ENCODE measurements at regions not wholly inside any gene's neighbourhood (a gene's known extent, or its start where the extent isn't known, plus 50 kb on each side); places are given as distances from the start of the nearest gene placed in this dataset.

- Histone ChIP-seq H3K79me2 (ENCODE audit: insufficient read depth, low read length) (no peaks in the 10 kb centered on the region), H3K4me1 (ENCODE audit: insufficient read depth, low read length) (no peaks in the 10 kb centered on the region), H3K4me3 (ENCODE audit: insufficient read depth, low read length) (no peak overlapping the region), H4K20me1 (ENCODE audit: insufficient read depth, low read length) (no peaks in the 10 kb centered on the region), H3K9me3 (ENCODE audit: low read depth, low read length) (no peaks in the 10 kb centered on the region), H2AFZ (ENCODE audit: low read length) (no peak overlapping the region), H3K27me3 (ENCODE audit: insufficient read depth, low read length) (no peaks in the 10 kb centered on the region), H3K4me2 (ENCODE audit: insufficient read depth, low read length) (no peak overlapping the region), H3K27ac (ENCODE audit: low read depth, low read length) (peak overlapping the region; percentile 56), H3K36me3 (ENCODE audit: insufficient read depth, low read length) (no peaks in the 10 kb centered on the region)
- no peak for DNase-seq (ENCODE audit: insufficient read length, low spot score, missing footprints)
- TF ChIP-seq CTCF (IDR thresholded peaks at IDR 0.05; ENCODE audit: extremely low read depth, low read depth, low read length) = no peak
Observed at GRCh38 chrX:63922221-63922620, 137.2 kb upstream of the ARHGEF9 start.

GRCh38 chrX:63920875-63921274, 135.9 kb upstream of the ARHGEF9 start:
- H3K36me3 ChIP-seq (ENCODE audit: insufficient read depth, low read length) = no peaks in the 10 kb centered on the region
- H3K9me3 ChIP-seq (ENCODE audit: low read depth, low read length) = no peaks in the 10 kb centered on the region
- no peaks in the 10 kb centered on the region for H4K20me1 ChIP-seq (ENCODE audit: insufficient read depth, low read length)
- no peak overlapping the region for H2AFZ ChIP-seq (ENCODE audit: low read length)
- peak overlapping the region; percentile 56 for H3K27ac ChIP-seq (ENCODE audit: low read depth, low read length)
- H3K4me3 ChIP-seq (ENCODE audit: insufficient read depth, low read length) = no peak overlapping the region
- no peaks in the 10 kb centered on the region for H3K4me1 ChIP-seq (ENCODE audit: insufficient read depth, low read length)
- DNase-seq (ENCODE audit: insufficient read length, low spot score, missing footprints) = no peak
- no peaks in the 10 kb centered on the region for H3K27me3 ChIP-seq (ENCODE audit: insufficient read depth, low read length)
- no peak overlapping the region for H3K4me2 ChIP-seq (ENCODE audit: insufficient read depth, low read length)
- no peaks in the 10 kb centered on the region for H3K79me2 ChIP-seq (ENCODE audit: insufficient read depth, low read length)
- no peak for TF ChIP-seq CTCF (IDR thresholded peaks at IDR 0.05; ENCODE audit: extremely low read depth, low read depth, low read length)

GRCh38 chrX:63919081-63919480, 134.1 kb upstream of the ARHGEF9 start:
- DNase-seq (ENCODE audit: insufficient read length, low spot score, missing footprints) = no peak

GRCh38 chrX:63918611-63919010, 133.6 kb upstream of the ARHGEF9 start:
- peak; percentile 44 for TF ChIP-seq CTCF (IDR thresholded peaks at IDR 0.05; ENCODE audit: extremely low read depth, low read depth, low read length)
- Histone ChIP-seq H3K4me2 (ENCODE audit: insufficient read depth, low read length) (no peak overlapping the region), H2AFZ (ENCODE audit: low read length) (no peak overlapping the region), H3K79me2 (ENCODE audit: insufficient read depth, low read length) (no peaks in the 10 kb centered on the region), H3K36me3 (ENCODE audit: insufficient read depth, low read length) (no peaks in the 10 kb centered on the region), H3K4me3 (ENCODE audit: insufficient read depth, low read length) (no peak overlapping the region), H3K27ac (ENCODE audit: low read depth, low read length) (no peak overlapping the region), H4K20me1 (ENCODE audit: insufficient read depth, low read length) (no peaks in the 10 kb centered on the region), H3K4me1 (ENCODE audit: insufficient read depth, low read length) (no peaks in the 10 kb centered on the region), H3K9me3 (ENCODE audit: low read depth, low read length) (no peaks in the 10 kb centered on the region), H3K27me3 (ENCODE audit: insufficient read depth, low read length) (no peaks in the 10 kb centered on the region)
- no peak for DNase-seq (ENCODE audit: insufficient read length, low spot score, missing footprints)

More at GRCh38 chrX:63919081-63919480, 134.1 kb upstream of the ARHGEF9 start:
- no peak overlapping the region for H3K27ac ChIP-seq (ENCODE audit: low read depth, low read length)
- H3K4me2 ChIP-seq (ENCODE audit: insufficient read depth, low read length) = no peak overlapping the region
- H3K79me2 ChIP-seq (ENCODE audit: insufficient read depth, low read length) = no peaks in the 10 kb centered on the region
- no peak overlapping the region for H2AFZ ChIP-seq (ENCODE audit: low read length)
- no peaks in the 10 kb centered on the region for H3K9me3 ChIP-seq (ENCODE audit: low read depth, low read length)
- no peak for TF ChIP-seq CTCF (IDR thresholded peaks at IDR 0.05; ENCODE audit: extremely low read depth, low read depth, low read length)
- no peaks in the 10 kb centered on the region for H3K36me3 ChIP-seq (ENCODE audit: insufficient read depth, low read length)
- H3K4me3 ChIP-seq (ENCODE audit: insufficient read depth, low read length) = no peak overlapping the region
- no peaks in the 10 kb centered on the region for H3K4me1 ChIP-seq (ENCODE audit: insufficient read depth, low read length)
- no peaks in the 10 kb centered on the region for H3K27me3 ChIP-seq (ENCODE audit: insufficient read depth, low read length)
- no peaks in the 10 kb centered on the region for H4K20me1 ChIP-seq (ENCODE audit: insufficient read depth, low read length)

All from osteoblast (primary cell).